OCI-LY1 (cell line): ENCODE measurements at regions not wholly inside any gene's neighbourhood (a gene's known extent, or its start where the extent isn't known, plus 50 kb on each side); places are given as distances from the start of the nearest gene placed in this dataset.

Source experiments
- H2AFZ ChIP-seq: fragments of 200-600 bp; sonication (generic), shearing (Covaris generic); 2 replicates; pipeline ENCODE4 v1.6.0; 2014; ENCODE audit warnings: antibody characterized with exemption, mild to moderate bottlenecking, low read length
- H3F3A ChIP-seq: fragments of 200-600 bp; sonication (generic), shearing (Covaris generic); 2 replicates; pipeline ENCODE4 v1.6.0; 2014; ENCODE audit warnings: mild to moderate bottlenecking, antibody characterized with exemption, low read length, moderate library complexity; ENCODE audit not compliant: insufficient read depth
- H3K27ac ChIP-seq: fragments of 200-600 bp; sonication (generic); 2 replicates; pipeline ENCODE4 v1.5.1; 2014; ENCODE audit warnings: low read length, mixed run types, mild to moderate bottlenecking, low read depth; ENCODE audit not compliant: poor library complexity, severe bottlenecking
- H3K27me3 ChIP-seq: fragments of 200-600 bp; sonication (generic); 2 replicates; pipeline ENCODE4 v1.6.0; 2014; ENCODE audit warnings: antibody characterized with exemption, mild to moderate bottlenecking, low read length, moderate library complexity; ENCODE audit not compliant: insufficient read depth
- H3K36me3 ChIP-seq: fragments of 200-600 bp; sonication (generic); 2 replicates; pipeline ENCODE4 v1.6.1; 2014; ENCODE audit warnings: mild to moderate bottlenecking, antibody characterized with exemption, low read length, moderate library complexity, mixed read lengths; ENCODE audit not compliant: insufficient read depth
- H3K4me1 ChIP-seq: fragments of 200-600 bp; sonication (generic); 2 replicates; pipeline ENCODE4 v1.5.1; 2014; ENCODE audit warnings: mild to moderate bottlenecking, low read length, moderate library complexity; ENCODE audit not compliant: insufficient read depth, severe bottlenecking
- H3K4me2 ChIP-seq: fragments of 200-600 bp; sonication (generic), shearing (Covaris generic); 2 replicates; pipeline ENCODE4 v1.6.1; 2014; ENCODE audit warnings: low read length
- H3K4me3 ChIP-seq: fragments of 200-600 bp; sonication (generic); 2 replicates; pipeline ENCODE4 v1.5.1; 2014; ENCODE audit warnings: low read length, low read depth, mild to moderate bottlenecking, mixed read lengths; ENCODE audit not compliant: poor library complexity, severe bottlenecking
- H3K79me2 ChIP-seq: fragments of 200-600 bp; shearing (Covaris generic); 2 replicates; pipeline ENCODE4 v1.6.1; 2016; ENCODE audit warnings: mixed run types, low read length, mixed read lengths; ENCODE audit not compliant: insufficient read depth
- H3K9ac ChIP-seq: fragments of 200-600 bp; sonication (generic), shearing (Covaris generic); 2 replicates; pipeline ENCODE4 v1.6.1; 2014; ENCODE audit warnings: mild to moderate bottlenecking, low read length, mixed read lengths
- H3K9me2 ChIP-seq: fragments of 200-600 bp; sonication (generic), shearing (Covaris generic); 2 replicates; pipeline ENCODE4 v1.6.1; 2014; ENCODE audit warnings: low read depth, mild to moderate bottlenecking, low read length, mixed read lengths
- H3K9me3 ChIP-seq: fragments of 200-600 bp; shearing (Covaris generic); 2 replicates; pipeline ENCODE4 v1.6.1; 2014; ENCODE audit warnings: low read length, mixed read lengths
- H4K20me1 ChIP-seq: fragments of 200-600 bp; sonication (generic), shearing (Covaris generic); 2 replicates; pipeline ENCODE4 v1.6.0; 2016; ENCODE audit warnings: mild to moderate bottlenecking, low read length; ENCODE audit not compliant: insufficient read depth
- EZH2 ChIP-seq: fragments of 200-600 bp; sonication (generic), shearing (Covaris generic); IDR thresholded peaks from 2 replicates; pipeline ENCODE4 v1.8.0; 2017; ENCODE audit warnings: borderline replicate concordance, mixed run types, mild to moderate bottlenecking, antibody characterized with exemption, low read length, moderate library complexity, mixed read lengths
- TF ChIP-seq, protein P1 (sequence below): fragments of 200-600 bp; sonication (generic), shearing (Covaris generic); IDR thresholded peaks from 2 replicates; pipeline ENCODE4 v1.5.1; 2017; ENCODE audit warnings: mild to moderate bottlenecking, antibody characterized with exemption, low read length, moderate library complexity, mixed read lengths

DNA sequence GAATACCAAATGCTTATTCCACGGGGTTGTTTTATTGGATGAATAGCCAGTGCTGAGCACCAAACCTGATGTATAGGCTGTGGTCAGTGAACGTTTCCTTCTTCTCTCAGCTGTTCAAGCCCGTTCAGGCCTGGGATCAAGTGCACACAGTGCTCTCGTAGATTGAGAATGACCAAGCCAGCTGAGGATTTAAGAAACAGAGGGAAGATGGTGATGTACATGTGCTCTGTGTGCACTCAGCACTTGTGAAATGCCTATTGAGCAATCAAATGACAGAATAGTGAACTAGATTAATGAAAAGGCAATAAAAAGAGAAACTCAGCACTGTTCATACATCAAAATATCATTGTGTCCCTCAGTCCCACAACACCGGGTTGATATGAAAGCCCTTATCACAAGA is 302.5 kb downstream of the BMPER start:
- Histone ChIP-seq H3K27me3 (no peaks in the 10 kb centered on the region), H2AFZ (no peak overlapping the region), H3K9ac (no peak overlapping the region), H3K79me2 (no peaks in the 10 kb centered on the region), H4K20me1 (no peaks in the 10 kb centered on the region), H3F3A (no peaks in the 10 kb centered on the region), H3K9me3 (no peaks in the 10 kb centered on the region), H3K4me1 (no peaks in the 10 kb centered on the region), H3K9me2 (no peaks in the 10 kb centered on the region), H3K36me3 (no peaks in the 10 kb centered on the region), H3K4me3 (no peak overlapping the region), H3K27ac (no peak overlapping the region), H3K4me2 (no peak overlapping the region)
- TF ChIP-seq, protein P1, sequence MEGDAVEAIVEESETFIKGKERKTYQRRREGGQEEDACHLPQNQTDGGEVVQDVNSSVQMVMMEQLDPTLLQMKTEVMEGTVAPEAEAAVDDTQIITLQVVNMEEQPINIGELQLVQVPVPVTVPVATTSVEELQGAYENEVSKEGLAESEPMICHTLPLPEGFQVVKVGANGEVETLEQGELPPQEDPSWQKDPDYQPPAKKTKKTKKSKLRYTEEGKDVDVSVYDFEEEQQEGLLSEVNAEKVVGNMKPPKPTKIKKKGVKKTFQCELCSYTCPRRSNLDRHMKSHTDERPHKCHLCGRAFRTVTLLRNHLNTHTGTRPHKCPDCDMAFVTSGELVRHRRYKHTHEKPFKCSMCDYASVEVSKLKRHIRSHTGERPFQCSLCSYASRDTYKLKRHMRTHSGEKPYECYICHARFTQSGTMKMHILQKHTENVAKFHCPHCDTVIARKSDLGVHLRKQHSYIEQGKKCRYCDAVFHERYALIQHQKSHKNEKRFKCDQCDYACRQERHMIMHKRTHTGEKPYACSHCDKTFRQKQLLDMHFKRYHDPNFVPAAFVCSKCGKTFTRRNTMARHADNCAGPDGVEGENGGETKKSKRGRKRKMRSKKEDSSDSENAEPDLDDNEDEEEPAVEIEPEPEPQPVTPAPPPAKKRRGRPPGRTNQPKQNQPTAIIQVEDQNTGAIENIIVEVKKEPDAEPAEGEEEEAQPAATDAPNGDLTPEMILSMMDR, result no peak
- no peak for TF ChIP-seq EZH2

DNA sequence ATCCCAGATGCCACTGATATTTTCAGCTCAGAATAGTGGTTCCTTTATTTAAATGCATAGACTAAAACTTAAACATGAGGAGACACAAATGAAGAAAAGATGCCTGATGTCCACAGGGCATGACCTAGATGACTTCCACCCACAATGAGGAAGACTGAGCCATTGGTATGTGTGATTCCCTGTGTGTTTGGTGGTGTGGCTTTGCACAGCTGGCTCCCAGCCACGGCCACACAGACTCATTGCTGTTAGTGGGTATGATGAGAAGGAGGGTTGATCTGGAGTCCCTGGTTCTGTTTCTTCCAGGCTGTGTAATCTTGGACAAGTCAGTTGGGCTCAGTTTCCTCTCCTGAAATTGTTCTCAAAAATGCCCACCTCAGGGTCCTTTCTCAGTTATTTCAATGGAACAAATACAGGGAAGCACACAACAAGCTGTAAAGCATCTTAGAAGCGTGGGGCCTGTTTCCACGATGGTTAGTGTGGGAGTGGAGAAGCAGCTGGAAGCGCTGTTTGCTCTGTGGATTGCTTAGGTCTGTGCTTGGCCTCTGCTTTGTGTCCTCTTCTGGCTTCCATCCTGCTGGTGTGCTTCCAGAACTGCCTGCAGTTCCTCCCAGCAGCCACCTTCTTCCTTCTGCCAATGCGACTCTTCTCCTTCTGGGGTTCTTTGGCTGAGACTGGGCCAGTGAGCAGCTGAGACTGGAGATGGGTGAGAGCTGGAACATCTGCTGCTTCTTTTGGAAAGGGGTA is 303.7 kb downstream of the BMPER start:
- Histone ChIP-seq H2AFZ (no peak overlapping the region), H3K36me3 (no peaks in the 10 kb centered on the region), H3K9me2 (no peaks in the 10 kb centered on the region), H3K27me3 (no peaks in the 10 kb centered on the region), H4K20me1 (no peaks in the 10 kb centered on the region), H3K4me3 (no peak overlapping the region), H3K27ac (no peak overlapping the region), H3K9me3 (no peaks in the 10 kb centered on the region), H3K79me2 (no peaks in the 10 kb centered on the region), H3K4me1 (no peaks in the 10 kb centered on the region), H3K9ac (no peak overlapping the region), H3F3A (no peaks in the 10 kb centered on the region), H3K4me2 (no peak overlapping the region)
- no peak for TF ChIP-seq EZH2
- TF ChIP-seq, protein P1, result no peak

DNA sequence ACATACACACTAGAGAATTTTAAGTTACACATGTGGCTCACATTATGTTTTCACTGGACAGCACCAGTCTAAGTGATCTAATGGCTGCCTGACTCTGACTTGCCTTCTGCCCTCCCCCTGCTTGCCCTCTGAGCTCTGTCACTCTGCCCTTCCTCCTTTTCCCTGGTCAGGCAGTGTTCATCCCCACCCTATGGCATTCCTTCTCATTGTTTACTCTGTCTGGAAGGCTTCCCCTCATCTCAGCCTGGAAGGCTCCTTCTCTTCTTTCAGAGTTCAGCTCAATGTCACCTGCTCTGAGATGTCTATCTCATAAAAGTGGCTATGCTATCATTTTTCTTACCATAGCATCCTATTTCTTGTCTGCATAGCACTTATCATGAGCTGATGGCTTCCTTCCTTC is 305.7 kb downstream of the BMPER start:
- Histone ChIP-seq H3K27me3 (no peaks in the 10 kb centered on the region), H3K9me3 (no peaks in the 10 kb centered on the region), H3K36me3 (no peaks in the 10 kb centered on the region), H2AFZ (no peak overlapping the region), H3K79me2 (no peaks in the 10 kb centered on the region), H3K4me3 (no peak overlapping the region), H4K20me1 (no peaks in the 10 kb centered on the region), H3K4me1 (no peaks in the 10 kb centered on the region), H3K9ac (no peak overlapping the region), H3K4me2 (no peak overlapping the region), H3K9me2 (no peaks in the 10 kb centered on the region), H3K27ac (no peak overlapping the region), H3F3A (no peaks in the 10 kb centered on the region)
- no peak for TF ChIP-seq EZH2

DNA sequence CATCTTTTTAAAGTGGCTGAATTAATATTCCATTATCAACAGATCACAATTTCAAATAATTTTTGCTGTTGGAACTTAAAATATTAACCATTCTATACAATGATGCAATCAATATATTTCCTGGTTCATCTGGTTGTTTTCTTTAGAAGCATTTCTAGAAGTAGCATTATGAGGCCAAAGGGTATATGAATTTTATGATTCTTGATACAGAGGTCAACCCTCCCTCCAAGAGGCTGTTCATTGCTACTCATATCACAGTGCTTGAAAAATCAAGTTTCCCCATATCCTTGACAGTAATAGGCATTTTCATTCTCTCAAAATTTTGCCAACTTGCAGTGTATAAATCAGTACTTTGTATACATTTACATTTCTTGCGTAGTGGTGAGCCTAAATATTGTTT is 312.6 kb downstream of the BMPER start:
- Histone ChIP-seq H3K79me2 (no peaks in the 10 kb centered on the region), H3K27me3 (no peaks in the 10 kb centered on the region), H3K36me3 (no peaks in the 10 kb centered on the region), H3K4me2 (no peak overlapping the region), H3K27ac (no peak overlapping the region), H3K9ac (no peak overlapping the region), H3F3A (no peaks in the 10 kb centered on the region), H3K9me2 (no peaks in the 10 kb centered on the region), H2AFZ (no peak overlapping the region), H3K4me1 (no peaks in the 10 kb centered on the region), H3K4me3 (no peak overlapping the region), H4K20me1 (no peaks in the 10 kb centered on the region), H3K9me3 (no peaks in the 10 kb centered on the region)
- no peak for TF ChIP-seq EZH2
- TF ChIP-seq, protein P1, result no peak
